ENCODE measurements at regions not wholly inside any gene's neighbourhood (a gene's known extent, or its start where the extent isn't known, plus 50 kb on each side); places are given as distances from the start of the nearest gene placed in this dataset.
"Not testable (repeated sequence)": the region's sequence is repeated elsewhere in the genome, so short reads cannot be mapped to it uniquely, and the experiment has no call there.

DNA sequence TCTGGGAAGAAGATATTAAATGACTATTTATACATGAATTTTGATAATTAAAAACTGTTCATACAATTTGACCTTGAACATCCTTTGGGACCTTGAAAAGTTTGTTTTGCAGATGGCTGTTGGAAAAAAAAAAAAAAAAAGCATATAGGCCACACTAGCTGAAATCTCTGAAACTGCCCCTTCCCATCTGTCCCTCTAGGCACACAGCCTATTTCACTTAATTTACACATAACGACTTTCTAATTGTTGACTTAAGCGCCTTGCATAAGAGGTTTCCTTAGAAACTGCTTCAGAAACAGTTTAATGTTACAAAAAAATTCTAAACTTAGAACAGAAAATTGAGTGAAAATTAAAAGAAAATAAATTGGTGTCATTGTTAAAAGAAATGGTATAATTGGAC, 131.0 kb downstream of the COX18 start:
- no peak for FAIRE-seq

DNA sequence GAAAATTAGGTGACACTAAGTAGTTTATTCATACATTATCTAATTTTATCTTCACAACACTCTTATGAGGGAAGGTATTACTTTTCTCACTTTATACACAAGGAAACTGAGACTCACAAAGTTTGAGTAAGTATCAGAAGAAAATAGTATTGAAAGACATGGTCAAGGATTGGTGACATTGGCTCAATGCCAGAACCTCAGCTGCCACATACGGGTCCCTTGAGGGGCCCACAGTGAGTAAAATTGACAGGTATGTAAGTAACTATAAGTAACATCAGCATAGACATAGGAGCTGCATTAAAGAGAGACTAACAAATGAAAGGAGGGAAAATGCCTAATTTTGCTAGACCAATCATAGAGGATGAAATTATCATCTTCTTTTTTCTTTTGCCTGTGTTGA, 134.1 kb downstream of the COX18 start:
- no peak for FAIRE-seq

DNA sequence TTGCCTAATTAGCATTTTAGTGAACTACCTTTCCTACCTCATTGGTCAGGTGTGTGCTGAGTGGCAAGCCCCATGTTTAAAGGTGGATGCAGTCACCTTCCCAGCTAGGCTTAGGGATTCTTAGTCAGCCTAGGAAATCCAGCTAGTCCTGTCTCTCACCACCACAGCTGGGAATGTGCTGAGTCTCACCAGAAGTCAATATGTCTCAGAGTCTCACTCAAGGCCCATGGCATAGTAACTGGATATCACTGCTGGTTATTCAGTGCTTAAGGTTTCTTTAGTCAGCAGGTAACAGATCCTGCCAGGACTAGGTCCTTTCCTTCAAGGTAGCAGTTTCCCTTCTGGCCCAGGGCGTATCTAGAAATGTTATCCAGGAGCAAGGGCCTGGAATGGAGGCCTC, 136.5 kb downstream of the COX18 start:
- FAIRE-seq: no peak

DNA sequence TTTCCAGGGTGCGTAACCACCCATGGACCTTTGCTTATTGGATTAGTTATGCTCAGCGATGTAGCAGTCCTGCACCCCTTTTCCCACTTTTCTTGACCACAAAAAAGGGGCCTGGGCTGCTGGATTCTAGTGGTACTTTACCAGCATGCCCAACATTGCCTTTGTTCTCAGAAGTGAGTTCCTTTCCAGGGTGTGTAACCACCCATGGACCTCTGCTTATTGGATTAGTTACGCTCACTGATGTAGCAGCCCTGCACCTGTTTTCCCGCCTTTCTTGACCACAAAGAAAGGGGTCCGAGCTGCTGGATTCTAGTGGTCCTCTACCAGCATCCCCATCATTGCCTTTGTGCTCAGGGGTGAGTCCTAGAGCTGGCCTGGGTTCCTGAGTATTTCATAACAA, 138.2 kb downstream of the COX18 start:
- FAIRE-seq: no peak

DNA sequence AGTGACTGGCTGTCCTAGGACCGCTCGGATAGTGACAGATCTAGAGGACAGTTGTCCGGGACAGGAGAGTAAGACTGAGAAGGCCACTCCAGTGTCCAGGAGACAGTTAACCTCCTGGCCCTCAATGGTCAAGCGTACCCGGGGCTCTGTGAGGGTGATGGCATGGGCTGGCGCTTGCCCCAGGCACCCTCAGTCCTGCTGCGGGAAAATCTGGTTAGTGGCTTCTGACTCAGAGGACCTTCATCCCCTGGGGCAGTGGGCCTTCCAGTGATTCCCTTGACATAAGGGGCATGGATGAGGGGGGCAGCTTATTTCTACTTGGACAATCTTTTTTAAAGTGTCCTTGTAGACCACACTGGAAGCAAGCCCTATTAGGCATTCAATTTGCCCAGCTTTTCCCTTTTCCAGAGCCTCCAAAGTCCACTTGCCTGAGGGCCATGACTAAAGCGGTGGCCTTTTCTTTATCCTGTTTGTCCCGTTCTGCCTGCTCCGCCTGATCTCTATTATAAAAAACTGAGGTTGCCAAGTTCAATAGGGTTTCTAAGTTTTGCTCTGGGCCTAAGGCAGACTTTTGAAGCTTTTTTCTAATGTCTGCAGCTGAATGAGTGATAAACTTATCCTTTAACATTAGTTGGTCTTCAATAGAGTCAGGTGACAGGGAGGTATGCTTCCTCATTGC, 139.8 kb downstream of the COX18 start:
- not testable (repeated sequence) for FAIRE-seq

DNA sequence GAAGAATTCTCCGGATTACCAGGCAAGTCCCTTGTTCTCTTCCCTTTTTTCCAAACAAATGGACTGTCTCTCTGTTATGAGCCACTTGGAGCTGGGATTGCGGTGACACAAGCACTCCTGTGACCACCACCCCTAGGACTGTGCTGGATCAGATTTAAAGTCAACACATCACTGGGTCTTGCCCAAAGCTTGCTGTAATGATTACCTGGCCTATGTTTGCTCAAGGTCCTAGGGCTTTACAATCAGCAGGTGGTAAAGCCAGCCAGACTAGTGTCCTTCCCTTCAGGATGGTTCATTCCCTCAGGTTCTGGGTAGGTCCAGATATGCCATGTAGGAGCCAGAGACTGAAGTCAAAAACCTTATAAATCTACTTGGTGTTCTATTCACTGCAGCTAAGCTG, 144.7 kb downstream of the COX18 start:
- FAIRE-seq: no peak

DNA sequence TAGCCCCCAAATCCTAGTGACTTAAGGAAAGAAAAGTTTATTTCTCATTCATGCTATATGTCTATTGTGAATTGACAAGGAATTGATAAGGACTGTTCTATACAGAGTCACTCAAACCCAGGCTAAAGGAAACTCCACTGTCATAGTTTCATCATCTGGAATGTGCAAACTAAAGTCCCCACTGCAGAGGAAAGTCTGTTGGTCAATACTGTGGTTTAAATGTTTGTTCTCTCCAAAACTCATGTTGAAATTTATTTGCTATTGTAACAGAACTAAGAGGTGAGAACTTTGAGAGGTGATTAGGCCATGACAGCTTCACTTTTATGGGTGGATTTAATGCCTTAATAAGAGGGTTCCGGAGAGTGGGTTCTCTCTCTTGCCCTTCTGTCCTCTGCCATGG, 149.6 kb downstream of the COX18 start:
- no peak for FAIRE-seq

DNA sequence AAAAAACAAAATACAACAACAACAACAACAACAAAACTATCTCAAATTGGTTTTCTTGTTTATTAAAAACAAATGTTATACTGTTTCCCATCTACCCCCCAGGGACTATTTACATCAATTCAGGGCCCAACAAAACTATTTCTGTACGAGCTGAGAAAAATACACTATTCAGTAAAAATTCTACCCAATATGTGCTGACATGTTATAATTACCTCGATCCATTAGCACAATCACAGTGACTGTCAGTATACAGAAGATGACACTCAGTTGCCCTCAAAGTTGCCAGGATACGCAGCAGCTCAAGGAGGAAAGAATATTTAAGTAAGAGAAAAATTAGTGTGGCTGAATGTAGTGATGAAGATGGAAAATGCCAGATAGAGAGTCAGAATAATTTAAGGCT, 150.1 kb downstream of the COX18 start:
- FAIRE-seq: no peak

DNA sequence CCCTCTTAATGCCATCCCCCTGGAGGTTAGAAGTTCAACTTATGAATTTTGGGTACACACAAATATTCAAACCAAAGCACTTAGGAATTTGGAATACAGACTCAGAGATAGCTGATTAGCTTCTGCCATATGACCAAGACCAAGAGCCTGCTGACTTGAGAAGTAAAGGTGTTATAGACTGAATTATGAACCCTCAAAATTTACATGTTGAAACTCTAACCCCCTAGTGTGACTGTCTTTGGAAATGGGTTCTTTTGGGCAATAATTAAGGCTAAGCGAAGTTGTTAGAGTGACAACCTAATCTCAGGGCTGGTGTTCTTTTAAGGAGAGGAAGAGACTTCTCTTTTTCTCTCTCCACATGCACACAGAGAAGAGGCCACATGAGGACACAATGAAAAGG, 151.2 kb downstream of the COX18 start:
- FAIRE-seq: no peak

DNA sequence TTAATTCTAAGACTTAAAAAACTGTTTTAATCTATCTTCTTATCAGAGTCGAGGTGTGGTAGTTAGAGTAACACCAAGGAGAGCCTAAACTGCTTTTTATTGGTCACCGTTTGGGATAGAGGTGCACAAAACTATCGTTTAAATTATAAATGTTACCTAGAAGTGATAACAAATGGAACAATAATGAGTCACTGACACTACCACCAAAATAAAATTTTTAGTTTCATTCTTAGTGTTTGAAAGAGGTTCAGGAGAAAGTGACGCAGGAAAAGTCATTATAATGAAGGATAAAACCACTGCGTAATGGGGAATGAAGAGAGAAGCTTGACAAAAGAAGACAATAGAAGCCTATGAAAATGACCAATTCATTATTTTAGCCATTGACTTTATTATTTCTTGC, 158.2 kb downstream of the COX18 start:
- FAIRE-seq: no peak

DNA sequence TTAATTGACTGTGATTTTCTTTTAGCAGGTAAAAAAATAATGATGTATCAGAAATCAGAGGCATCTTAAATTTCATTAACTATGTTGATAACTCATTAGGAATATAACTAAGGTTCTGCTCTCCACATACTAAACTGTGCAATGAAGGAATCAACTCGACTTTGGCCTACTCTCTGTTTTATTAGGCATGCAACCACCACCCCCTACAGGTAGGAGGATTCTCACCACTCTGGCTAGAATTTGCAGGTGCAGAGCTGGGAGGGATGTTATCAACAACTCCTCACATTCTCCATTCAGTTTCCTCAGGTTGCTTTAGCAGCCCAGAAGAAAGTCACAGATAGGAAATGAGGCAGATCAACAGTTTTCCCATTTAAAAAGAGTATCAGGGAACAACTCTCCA, 160.1 kb downstream of the COX18 start:
- FAIRE-seq: no peak

DNA sequence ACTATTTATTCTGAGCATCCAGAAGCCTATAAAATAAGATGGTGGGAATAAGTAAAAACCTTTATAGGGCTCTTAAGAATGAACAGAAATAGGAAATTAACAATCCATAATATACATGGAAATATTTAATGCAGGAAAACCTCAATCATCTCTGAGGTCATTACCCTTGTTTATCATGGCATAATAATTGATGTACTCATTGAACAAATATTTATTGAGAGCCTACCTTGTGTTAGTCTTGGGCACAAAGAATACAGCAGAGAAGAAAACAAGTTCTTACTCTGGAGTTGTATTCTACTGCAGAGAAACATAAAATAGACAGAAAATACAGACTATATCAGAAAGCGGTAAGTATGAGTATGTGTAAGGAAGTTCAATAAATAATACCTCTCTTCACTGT, 167.2 kb downstream of the COX18 start:
- FAIRE-seq: no peak

DNA sequence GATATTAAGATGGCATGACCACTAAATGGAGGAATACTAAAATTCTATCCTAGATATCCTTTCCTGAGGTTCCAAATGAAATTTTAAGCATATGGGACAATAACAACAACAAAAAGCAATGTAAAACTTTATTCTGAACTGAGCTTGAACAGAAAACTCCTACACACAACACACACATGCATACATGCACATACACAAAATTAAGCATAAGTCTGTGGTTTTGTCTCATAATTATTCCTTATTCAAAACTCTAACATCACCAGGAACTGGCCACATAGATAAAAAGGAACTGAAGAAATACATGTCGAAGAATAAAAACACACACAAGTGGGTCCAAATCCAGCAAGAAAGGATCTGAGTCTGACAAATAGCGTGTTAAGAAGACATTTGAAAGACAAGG, 168.0 kb downstream of the COX18 start:
- FAIRE-seq: no peak

DNA sequence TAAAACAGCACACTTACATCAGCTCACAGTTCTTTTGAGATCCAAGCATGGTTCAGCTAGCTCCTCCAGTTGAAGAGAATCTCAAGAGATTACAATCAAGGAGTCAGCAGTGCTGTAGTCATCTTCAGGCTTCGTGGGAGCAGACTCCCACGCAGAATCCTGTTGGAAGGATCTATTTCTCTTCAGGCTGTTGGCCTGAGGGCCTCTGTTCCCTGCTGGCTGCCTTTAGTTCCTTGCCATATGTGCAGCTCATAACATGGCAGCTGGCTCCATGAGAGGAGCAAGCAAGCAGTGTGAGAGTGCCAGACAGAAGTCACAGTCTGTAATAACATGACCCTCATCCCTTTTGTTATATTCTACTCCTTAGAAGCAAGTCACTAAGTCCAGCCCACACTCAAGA, 168.6 kb downstream of the COX18 start:
- FAIRE-seq: no peak

DNA sequence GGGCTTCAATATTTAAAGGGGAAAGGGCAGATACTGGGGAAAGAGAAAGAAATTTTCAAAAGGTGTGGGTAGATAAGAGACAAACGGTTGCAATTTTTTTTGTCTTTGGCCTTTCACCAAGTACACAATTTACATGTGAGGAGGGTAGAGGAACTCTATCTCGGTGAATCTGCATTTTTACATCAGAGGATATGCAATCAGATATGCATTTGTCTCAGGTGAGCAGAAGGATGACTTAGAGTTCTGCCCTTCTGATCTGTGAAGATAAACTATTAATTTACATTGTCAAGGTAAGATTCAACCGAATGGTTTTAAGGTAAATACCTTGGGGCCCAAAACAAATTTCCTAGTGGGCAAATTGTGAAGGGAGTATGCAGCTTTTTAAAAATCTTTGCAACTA, 169.9 kb downstream of the COX18 start:
- no peak for FAIRE-seq

DNA sequence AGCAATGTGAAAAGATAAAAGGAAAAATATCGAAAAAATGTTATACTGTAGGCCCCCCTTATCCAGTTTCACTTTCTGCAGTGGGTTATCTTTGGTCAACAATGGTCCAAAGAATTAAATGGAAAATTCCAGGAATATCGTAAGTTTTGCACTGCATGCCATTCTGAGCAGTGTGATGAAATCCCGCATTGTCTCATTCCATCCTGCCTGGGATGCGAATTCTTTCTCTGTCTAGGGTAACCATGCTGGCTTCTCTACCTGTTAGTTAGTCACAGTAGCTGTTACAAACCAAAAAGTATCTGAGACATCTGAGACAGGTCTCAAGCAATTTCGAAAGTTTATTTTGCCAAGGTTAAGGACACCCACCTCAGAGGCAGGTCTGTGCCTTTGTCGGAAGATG, 170.3 kb downstream of the COX18 start:
- no peak for FAIRE-seq

DNA sequence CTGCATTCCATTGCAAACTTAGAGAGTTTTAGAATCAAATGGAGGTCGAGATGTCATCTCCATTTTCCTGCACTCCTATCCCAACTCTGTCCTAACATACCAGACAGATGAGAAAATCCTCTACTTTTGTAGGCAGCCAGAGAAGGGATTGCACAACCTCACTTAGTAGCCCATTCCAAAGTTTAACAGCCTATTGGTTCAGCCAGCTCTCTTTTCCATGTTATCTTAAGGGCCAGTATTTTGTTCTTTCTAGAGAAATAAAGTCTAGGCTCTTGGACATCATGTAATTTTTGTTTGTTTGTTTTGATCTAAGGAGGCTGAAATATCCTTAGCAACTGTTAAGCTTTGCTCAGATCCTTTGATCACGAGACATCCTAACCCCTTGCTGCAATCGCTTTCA, 173.0 kb downstream of the COX18 start:
- FAIRE-seq: no peak

DNA sequence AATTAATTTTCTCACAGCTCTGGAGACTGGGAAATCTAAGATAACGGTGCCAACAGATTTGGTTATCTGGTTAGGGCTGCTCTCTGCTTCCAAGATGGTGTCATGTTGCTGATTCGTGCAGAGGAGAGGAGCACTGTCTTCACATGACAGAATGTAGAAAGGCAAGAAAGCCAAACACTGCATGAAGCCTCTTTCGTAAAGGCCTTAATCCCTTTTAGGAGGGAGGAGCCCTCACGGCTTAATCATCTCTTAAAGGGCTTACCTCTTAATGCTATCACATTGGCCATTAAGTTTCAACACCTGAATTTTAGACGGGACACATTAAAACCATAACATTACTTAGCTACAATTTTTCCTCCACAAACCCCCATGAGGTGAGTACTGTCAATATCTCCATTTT, 174.1 kb downstream of the COX18 start:
- no peak for FAIRE-seq

DNA sequence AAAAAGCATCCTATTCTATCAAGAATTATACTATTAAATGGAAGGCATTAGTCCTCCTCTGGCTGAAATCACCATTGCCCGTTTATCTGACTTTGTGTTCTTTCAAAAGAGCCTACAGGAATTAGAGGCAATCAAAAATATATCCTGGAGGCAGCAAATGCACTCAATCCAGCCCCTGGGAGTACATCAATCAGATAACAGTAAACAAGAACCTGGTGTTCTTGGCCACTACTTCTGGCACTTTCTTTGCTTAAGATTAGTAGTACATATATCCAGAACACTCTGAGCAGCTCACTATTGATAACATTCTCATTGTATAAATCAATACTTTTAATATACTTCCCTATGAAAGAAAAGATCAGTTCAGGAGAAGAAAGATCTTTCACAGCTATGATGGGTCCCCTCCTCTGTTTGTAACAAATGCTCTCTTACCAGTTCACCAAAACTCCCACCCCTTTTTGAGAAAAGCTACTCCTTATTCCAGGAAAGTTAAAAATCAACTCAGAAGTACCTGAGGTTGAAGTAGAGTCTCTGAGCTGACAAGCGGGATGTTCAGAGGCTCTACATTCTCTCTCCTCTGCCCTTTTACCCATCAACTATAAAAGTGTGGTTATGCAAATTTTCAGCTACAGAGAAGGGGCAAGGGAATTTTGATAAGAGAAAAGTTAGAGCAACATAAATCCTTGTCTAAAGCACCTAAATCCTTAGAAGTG, 176.0 kb downstream of the COX18 start:
- no peak for FAIRE-seq

DNA sequence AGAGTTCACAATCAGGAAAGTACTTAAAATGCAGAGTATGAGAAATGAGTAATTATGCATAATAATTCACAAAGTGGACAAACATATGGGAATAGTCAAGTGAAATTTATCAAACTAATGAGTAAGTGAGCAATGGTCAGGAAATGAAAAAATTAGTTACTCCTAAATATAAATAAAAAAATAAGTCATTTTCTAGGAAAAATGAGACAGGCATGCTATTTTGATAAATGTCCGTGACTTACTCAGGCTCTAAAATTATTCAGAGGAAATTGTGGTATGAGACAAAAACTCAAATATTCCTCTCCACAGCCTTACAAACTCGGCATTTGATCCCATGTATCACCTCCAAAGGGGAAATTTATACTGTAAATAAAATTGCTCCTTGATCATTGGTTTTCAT, 181.2 kb downstream of the COX18 start:
- FAIRE-seq: no peak

DNA sequence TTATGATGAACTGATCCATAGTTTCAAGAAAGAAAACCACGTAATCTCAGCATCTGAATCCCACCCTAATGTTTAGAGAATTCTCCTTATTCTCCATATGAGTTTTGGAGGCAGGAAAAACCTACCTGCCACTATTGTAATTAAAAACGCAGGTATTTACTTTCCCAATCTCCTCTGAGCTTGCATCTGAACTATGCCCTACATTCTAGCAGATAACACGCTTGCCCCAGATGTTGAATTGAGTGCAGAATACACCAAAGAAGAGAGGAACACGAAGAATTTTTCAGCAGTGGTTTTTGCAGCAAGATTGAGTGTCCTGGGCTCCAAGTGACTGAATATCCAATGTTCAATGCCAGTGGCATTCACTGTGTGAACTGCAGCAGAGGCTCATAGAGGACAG, 182.4 kb downstream of the COX18 start:
- FAIRE-seq: no peak

DNA sequence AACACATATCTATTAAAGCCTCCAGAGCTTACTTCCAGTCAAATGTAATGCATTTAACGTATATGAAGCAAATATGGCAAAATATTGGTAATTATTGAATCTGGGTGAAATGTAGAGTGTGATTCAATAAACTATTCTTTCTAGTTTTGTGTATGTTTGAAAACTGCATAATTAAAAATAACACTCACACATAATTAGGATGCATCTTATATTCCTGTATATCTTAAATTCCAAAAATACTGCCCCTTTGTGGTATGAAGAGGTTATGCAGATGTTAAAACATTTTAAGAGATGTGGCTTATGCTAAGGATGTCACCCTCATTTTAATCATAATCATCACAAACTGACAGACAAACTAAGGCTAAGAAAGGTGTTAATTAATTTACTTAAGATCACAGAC, 182.9 kb downstream of the COX18 start:
- FAIRE-seq: no peak

DNA sequence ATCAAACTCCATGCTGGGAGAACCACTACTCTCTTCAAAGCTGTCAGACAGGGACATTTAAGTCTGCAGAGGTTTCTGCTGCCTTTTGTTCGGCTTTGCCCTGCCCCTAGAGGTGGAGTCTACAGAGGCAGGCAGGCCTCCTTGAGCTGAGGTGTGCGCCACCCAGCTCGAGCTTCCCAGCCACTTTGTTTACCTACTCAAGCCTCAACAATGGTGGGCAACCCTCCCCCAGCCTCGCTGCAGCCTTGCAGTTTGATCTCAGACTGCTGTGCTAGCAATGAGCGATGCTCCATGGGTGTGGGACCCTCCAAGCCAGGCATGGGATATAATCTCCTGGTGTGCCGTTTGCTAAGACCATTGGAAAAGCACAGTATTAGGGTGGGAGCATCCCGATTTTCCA, 185.3 kb downstream of the COX18 start:
- FAIRE-seq: not testable (repeated sequence)

DNA sequence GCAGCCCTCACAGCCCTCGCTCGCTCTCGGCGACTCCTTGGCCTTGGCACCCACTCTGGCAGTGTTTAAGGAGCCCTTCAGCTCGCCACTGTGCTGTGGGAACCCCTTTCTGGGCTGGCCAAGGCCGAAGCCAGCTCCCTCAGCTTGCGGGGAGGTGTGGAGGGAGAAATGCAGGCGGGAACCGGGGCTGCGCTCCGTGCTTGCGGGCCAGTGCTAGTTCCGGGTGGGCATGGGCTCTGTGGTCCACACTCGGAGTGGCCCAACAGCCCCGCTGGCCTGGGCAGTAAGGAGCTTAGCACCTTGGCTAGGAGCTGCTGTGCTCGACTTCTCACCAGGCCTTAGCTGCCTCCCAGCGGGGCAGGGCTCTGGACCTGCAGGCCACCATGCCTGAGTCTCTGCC, 192.6 kb downstream of the COX18 start:
- no peak for FAIRE-seq

DNA sequence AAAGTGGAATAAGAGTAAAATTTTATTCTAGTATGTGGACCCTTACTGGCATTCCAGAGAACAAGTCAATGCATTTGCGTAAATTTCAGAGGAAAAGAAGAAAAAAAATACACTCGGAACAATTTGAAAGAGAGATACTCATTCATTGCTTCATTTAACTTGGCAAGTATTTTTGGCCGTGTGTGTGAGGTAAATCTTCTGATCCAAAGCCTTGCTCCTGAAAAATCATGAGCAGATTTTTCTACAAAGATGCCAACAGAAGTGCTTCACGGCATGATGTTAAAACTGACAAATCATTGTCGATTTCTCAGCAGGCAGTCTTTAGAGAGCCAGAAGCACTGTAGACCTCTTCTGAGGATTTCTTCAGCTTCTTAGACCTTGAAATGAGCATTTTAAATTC, 194.0 kb downstream of the COX18 start:
- FAIRE-seq: no peak

Data from colon (tissue), 2 donors.